ENCODE measurements at regions not wholly inside any gene's neighbourhood (a gene's known extent, or its start where the extent isn't known, plus 50 kb on each side); places are given as distances from the start of the nearest gene placed in this dataset.

DNA sequence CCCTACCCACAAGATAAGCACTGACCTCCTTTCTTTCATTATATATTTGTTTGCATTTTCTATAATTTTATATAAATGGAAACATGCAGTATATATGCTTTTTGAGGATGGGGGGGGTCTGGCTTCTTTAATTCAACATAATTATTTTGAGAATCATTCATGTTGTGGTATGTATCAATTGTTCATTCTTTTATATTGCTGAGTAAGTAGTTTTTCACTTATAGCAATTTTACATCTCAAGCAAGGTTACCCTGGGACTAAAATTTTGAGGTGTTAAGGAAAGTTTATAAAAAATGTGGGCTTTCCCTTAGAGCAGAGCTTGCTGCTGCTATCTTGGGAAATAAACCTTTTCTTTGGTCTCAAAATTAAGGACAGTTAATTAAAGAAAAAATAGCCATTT is 89.9 kb upstream of the EGLN3 start:
- Histone ChIP-seq H3K27me3 (ENCODE audit: insufficient read depth, low read length) (no peaks in the 10 kb centered on the region), H3K9me3 (ENCODE audit: low read depth, low read length) (no peaks in the 10 kb centered on the region), H3K27ac (ENCODE audit: low read depth, low read length) (no peak overlapping the region), H3K4me1 (ENCODE audit: insufficient read depth, low read length) (no peaks in the 10 kb centered on the region), H2AFZ (ENCODE audit: low read length) (no peak overlapping the region), H3K4me2 (ENCODE audit: insufficient read depth, low read length) (no peak overlapping the region), H3K4me3 (ENCODE audit: insufficient read depth, low read length) (no peak overlapping the region), H4K20me1 (ENCODE audit: insufficient read depth, low read length) (no peaks in the 10 kb centered on the region), H3K79me2 (ENCODE audit: insufficient read depth, low read length) (no peaks in the 10 kb centered on the region), H3K36me3 (ENCODE audit: insufficient read depth, low read length) (no peaks in the 10 kb centered on the region)
- TF ChIP-seq, protein P1, sequence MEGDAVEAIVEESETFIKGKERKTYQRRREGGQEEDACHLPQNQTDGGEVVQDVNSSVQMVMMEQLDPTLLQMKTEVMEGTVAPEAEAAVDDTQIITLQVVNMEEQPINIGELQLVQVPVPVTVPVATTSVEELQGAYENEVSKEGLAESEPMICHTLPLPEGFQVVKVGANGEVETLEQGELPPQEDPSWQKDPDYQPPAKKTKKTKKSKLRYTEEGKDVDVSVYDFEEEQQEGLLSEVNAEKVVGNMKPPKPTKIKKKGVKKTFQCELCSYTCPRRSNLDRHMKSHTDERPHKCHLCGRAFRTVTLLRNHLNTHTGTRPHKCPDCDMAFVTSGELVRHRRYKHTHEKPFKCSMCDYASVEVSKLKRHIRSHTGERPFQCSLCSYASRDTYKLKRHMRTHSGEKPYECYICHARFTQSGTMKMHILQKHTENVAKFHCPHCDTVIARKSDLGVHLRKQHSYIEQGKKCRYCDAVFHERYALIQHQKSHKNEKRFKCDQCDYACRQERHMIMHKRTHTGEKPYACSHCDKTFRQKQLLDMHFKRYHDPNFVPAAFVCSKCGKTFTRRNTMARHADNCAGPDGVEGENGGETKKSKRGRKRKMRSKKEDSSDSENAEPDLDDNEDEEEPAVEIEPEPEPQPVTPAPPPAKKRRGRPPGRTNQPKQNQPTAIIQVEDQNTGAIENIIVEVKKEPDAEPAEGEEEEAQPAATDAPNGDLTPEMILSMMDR (IDR thresholded peaks at IDR 0.05; ENCODE audit: extremely low read depth, low read depth, low read length): no peak
- no peak for DNase-seq (ENCODE audit: insufficient read length, low spot score, missing footprints)

DNA sequence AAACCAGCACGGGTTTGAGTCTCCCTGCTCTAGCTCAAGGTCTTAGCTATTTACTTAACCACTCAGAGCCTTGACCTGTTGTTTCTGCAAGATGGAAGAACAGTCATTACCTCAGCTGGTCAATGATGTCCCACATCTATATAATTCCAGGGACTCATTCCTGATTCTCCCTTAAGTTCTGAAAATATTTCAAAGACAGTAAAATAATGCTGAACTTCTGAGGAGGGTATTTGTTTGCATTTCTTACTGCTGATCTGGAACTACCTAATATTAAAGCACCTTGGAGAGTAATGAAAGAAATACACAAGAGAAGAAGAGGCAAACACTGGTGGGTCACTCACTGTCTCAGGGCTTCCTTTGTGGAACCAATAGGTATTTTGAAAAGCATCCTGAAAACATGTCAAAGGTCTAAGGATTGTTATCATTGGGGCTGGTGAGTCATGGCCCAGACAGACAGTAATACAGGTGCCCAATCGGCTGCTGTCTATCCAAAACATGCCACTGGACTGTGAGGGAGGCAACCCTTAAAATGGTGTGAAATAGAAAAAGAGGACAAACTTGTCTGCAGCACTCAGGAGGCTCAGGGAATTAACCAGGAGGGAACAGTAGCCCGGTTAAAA is 88.7 kb upstream of the EGLN3 start:
- Histone ChIP-seq H3K27me3 (ENCODE audit: insufficient read depth, low read length) (no peaks in the 10 kb centered on the region), H3K4me2 (ENCODE audit: insufficient read depth, low read length) (no peak overlapping the region), H3K36me3 (ENCODE audit: insufficient read depth, low read length) (no peaks in the 10 kb centered on the region), H3K79me2 (ENCODE audit: insufficient read depth, low read length) (no peaks in the 10 kb centered on the region), H3K4me1 (ENCODE audit: insufficient read depth, low read length) (no peaks in the 10 kb centered on the region), H3K9me3 (ENCODE audit: low read depth, low read length) (no peaks in the 10 kb centered on the region), H3K27ac (ENCODE audit: low read depth, low read length) (no peak overlapping the region), H4K20me1 (ENCODE audit: insufficient read depth, low read length) (no peaks in the 10 kb centered on the region), H3K4me3 (ENCODE audit: insufficient read depth, low read length) (no peak overlapping the region), H2AFZ (ENCODE audit: low read length) (no peak overlapping the region)
- TF ChIP-seq, protein P1 (IDR thresholded peaks at IDR 0.05; ENCODE audit: extremely low read depth, low read depth, low read length): no peak
- DNase-seq (ENCODE audit: insufficient read length, low spot score, missing footprints): no peak

DNA sequence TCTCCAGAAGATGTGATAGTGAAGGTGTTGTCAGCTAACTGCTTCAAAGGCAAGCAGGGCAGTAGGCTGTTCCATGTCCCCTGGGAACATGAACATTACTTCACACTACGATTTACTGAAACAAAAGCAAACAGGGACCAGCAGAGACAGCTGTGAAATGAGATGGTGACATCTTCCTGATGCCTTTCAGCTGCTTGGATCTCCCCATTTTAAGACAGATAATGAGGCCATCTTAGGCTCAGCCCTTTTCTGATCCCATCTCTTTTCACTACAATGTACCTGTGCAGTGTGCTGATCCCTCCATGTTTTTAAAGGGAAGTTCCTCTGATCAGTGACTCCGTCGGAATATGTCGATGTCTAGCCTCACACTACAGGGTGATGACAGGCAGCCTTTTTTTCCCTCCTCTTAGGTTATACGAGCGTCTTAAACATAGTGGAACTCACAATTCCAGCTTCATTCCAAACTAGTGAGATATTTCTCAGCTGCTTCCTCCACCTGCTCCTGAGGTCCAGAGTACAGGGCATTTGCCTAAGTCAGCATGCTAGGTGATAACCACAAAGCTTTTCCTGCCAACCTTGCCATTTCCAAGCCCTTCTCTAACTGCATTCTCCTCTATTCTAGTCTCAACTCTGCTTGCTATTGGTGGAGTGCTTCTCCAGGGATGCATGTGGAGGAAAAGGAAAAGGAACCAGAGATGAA is 87.6 kb upstream of the EGLN3 start:
- Histone ChIP-seq H3K4me3 (ENCODE audit: insufficient read depth, low read length) (no peak overlapping the region), H3K27me3 (ENCODE audit: insufficient read depth, low read length) (no peaks in the 10 kb centered on the region), H3K4me1 (ENCODE audit: insufficient read depth, low read length) (no peaks in the 10 kb centered on the region), H3K79me2 (ENCODE audit: insufficient read depth, low read length) (no peaks in the 10 kb centered on the region), H3K36me3 (ENCODE audit: insufficient read depth, low read length) (no peaks in the 10 kb centered on the region), H4K20me1 (ENCODE audit: insufficient read depth, low read length) (no peaks in the 10 kb centered on the region), H3K9me3 (ENCODE audit: low read depth, low read length) (no peaks in the 10 kb centered on the region), H3K27ac (ENCODE audit: low read depth, low read length) (no peak overlapping the region), H2AFZ (ENCODE audit: low read length) (no peak overlapping the region), H3K4me2 (ENCODE audit: insufficient read depth, low read length) (no peak overlapping the region)
- TF ChIP-seq, protein P1 (IDR thresholded peaks at IDR 0.05; ENCODE audit: extremely low read depth, low read depth, low read length): no peak
- no peak for DNase-seq (ENCODE audit: insufficient read length, low spot score, missing footprints)

DNA sequence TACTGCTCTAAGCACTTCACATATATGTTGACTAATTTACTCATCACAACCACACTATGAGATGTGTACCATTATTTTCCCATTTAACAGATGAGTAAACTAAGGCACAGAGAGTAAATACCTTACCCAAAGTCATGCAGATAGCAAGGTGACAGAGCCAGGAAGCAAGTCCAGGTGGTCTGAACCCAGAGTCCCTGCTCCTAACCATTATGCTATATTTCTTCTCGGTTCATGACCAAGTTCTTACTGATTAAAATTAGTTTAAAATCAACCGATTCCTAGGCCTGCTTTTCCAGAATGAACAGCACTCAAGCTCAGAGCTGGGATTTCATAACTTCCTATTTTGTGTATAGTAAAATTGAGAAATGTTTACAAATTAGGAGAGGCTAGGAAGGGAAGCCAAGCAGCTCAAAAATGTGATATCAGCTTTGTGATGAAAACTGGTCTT is 85.5 kb upstream of the EGLN3 start:
- no peaks in the 10 kb centered on the region for H3K79me2 ChIP-seq (ENCODE audit: insufficient read depth, low read length)
- H3K36me3 ChIP-seq (ENCODE audit: insufficient read depth, low read length): no peaks in the 10 kb centered on the region
- H3K9me3 ChIP-seq (ENCODE audit: low read depth, low read length): no peaks in the 10 kb centered on the region
- no peak overlapping the region for H3K27ac ChIP-seq (ENCODE audit: low read depth, low read length)
- TF ChIP-seq, protein P1 (IDR thresholded peaks at IDR 0.05; ENCODE audit: extremely low read depth, low read depth, low read length): no peak
- H3K27me3 ChIP-seq (ENCODE audit: insufficient read depth, low read length): no peaks in the 10 kb centered on the region
- H3K4me2 ChIP-seq (ENCODE audit: insufficient read depth, low read length): no peak overlapping the region
- no peaks in the 10 kb centered on the region for H3K4me1 ChIP-seq (ENCODE audit: insufficient read depth, low read length)
- no peak overlapping the region for H3K4me3 ChIP-seq (ENCODE audit: insufficient read depth, low read length)
- no peak overlapping the region for H2AFZ ChIP-seq (ENCODE audit: low read length)
- no peak for DNase-seq (ENCODE audit: insufficient read length, low spot score, missing footprints)
- H4K20me1 ChIP-seq (ENCODE audit: insufficient read depth, low read length): no peaks in the 10 kb centered on the region

Data from osteoblast (primary cell).